Adipocyte (in vitro differentiated cells): ENCODE measurements at regions not wholly inside any gene's neighbourhood (a gene's known extent, or its start where the extent isn't known, plus 50 kb on each side); places are given as distances from the start of the nearest gene placed in this dataset.

Experiments
- DNase-seq: peaks from one replicate; pipeline ENCODE4 v3.0.0-alpha.2; 2015; ENCODE audit warnings: low read depth
- H3K27me3 ChIP-seq: replicated peaks from 2 replicates; pipeline ENCODE4 v1.7.0; 2013; ENCODE audit warnings: mild to moderate bottlenecking, low read length, moderate library complexity; ENCODE audit not compliant: control insufficient read depth, insufficient read depth
- H3K36me3 ChIP-seq: 2 replicates; pipeline ENCODE4 v1.7.0; 2013; ENCODE audit warnings: low read length, mild to moderate bottlenecking, moderate library complexity; ENCODE audit not compliant: control insufficient read depth, insufficient read depth, severe bottlenecking
- H3K4me1 ChIP-seq: 2 replicates; pipeline ENCODE4 v1.7.0; 2013; ENCODE audit warnings: mild to moderate bottlenecking, low read length, moderate library complexity; ENCODE audit not compliant: control insufficient read depth, insufficient read depth
- H3K4me3 ChIP-seq: 2 replicates; pipeline ENCODE4 v1.7.0; 2013; ENCODE audit warnings: mild to moderate bottlenecking, low read length, moderate library complexity
- H3K9ac ChIP-seq: 2 replicates; pipeline ENCODE4 v1.7.0; 2013; ENCODE audit warnings: mild to moderate bottlenecking, low read length, moderate library complexity
- H3K9me3 ChIP-seq: 2 replicates; pipeline ENCODE4 v1.7.0; 2013; ENCODE audit warnings: mild to moderate bottlenecking, low read length, moderate library complexity; ENCODE audit not compliant: control insufficient read depth

DNA sequence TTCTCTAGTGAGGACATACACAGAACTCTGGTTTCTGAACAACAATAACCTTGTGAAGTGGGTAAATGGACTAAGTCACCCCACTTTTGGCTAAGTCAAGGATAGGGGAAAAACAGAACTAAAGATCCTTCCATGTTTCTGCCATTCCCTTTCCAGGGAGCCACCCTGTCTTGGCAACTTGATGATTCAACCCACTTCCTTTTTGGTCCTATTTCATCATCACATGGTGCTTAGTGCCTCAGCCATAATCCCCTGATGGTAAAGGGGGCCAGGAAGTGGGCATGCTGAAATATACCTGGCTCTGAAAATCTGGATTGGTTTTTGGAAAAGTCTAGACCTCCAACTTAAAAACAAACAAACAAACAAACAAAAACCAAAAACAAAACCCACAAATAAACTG lies 206.4 kb upstream of the FOXD3 start:
- Histone ChIP-seq H3K36me3 (no peaks in the 10 kb centered on the region), H3K4me3 (no peak overlapping the region), H3K9ac (no peak overlapping the region), H3K4me1 (peaks cover 16% of the 10 kb centered on the region), H3K9me3 (no peaks in the 10 kb centered on the region), H3K27me3 (no peaks in the 10 kb centered on the region)
- no peak for DNase-seq

DNA sequence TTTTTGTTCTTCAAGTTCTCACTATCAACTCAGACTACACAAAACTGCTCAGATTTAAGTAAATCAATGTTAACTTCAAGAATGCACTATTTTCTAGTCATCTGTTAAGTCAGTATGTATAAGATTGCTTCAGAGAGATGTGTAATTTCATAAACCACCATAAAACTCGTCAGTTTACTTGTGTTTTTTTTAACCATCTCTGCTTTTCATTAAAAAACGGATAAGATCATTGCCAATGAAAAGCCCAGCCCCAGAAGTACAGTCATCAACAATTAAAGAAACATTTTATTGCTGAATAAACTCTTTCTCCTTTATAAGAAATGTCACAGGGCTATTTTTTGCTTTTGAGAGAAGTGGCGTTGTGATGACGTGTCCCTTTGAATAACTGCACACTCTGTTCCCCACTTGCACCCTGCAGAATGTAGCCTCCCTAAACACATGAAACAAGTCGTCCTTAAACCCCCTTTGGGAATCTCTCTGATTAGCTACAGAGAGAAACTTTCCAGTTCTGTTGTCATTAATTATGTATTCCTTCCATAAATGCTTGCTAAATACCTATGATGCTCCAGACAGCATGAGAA lies 202.7 kb upstream of the FOXD3 start:
- Histone ChIP-seq H3K4me3 (peak overlapping the region; percentile 8), H3K9me3 (no peaks in the 10 kb centered on the region), H3K4me1 (peaks cover 17% of the 10 kb centered on the region), H3K36me3 (no peaks in the 10 kb centered on the region), H3K9ac (no peak overlapping the region), H3K27me3 (no peaks in the 10 kb centered on the region)
- DNase-seq: peak; percentile 36

DNA sequence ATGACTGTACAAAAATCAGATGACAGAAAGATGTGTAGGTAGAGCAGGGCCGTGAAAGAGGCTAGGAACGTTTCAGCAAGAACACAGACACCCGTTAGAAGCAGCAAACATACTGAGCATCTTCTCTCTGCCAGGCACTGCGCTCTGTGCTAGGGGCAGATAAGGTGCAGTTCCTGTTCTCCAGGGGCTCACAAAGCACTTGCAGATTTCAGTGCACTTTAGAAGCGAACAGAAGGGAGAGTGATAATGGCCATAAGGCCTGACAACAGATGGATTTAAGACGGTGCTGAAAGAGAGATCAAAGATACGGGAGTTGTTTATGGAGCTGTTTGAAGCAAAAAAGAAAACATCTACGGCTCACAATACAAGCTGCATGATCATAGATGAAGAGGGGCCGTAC lies 200.3 kb upstream of the FOXD3 start:
- Histone ChIP-seq H3K9me3 (no peaks in the 10 kb centered on the region), H3K4me1 (peaks cover 35% of the 10 kb centered on the region), H3K4me3 (no peak overlapping the region), H3K27me3 (no peaks in the 10 kb centered on the region), H3K36me3 (no peaks in the 10 kb centered on the region), H3K9ac (no peak overlapping the region)
- DNase-seq: no peak

DNA sequence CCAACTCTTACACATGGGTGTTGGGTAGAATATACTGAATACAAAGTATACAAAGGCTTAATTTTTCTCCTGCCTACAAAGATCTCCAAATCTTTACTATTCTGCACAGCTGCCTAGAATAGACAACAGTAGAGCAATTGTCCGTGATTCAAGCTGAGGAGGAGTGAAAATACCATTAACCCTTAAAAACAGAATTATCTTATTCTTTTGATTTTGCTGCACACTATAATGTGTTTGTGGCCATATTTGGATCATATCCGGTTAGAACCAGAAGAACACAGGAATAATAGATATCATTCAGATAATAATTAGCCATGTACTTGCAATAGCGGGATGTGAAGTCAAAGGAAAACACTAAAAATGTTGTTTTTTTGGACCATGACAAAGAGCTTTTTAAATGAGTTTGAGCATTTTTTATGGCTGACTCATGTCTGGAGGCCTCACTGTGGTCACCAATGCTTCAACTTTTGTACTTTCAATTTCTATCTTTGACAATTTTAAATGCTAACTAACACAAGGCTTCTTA lies 197.6 kb upstream of the FOXD3 start:
- peak overlapping the region; percentile 73 for H3K9ac ChIP-seq
- H3K4me3 ChIP-seq: peak overlapping the region; percentile 77
- peaks cover 32% of the 10 kb centered on the region for H3K4me1 ChIP-seq
- DNase-seq: peak; percentile 85
- H3K27me3 ChIP-seq: no peaks in the 10 kb centered on the region
- no peaks in the 10 kb centered on the region for H3K9me3 ChIP-seq
- H3K36me3 ChIP-seq: no peaks in the 10 kb centered on the region

DNA sequence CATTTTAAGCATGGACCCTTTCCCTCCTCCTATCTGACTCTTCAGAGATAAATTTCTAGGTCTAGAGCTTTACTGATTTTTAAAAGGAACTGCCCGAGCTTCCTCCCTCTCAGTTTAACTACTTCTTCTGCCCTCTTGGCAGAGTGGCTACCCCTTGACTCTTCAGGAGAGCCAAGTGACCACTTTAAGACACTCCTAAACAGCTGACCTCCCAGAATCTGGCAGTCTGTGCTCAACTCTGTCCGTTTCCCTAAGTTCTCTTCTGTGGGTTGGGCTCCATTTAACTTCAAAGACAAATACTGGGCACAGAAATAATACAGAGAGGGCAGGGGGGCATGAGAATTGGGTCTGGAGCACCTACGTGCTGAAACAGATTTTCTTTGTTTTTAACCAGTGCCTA lies 196.3 kb upstream of the FOXD3 start:
- DNase-seq: no peak
- H3K9ac ChIP-seq: peak overlapping the region; percentile 73
- no peaks in the 10 kb centered on the region for H3K9me3 ChIP-seq
- no peaks in the 10 kb centered on the region for H3K36me3 ChIP-seq
- H3K27me3 ChIP-seq: no peaks in the 10 kb centered on the region
- no peak overlapping the region for H3K4me3 ChIP-seq
- H3K4me1 ChIP-seq: peaks cover 27% of the 10 kb centered on the region

DNA sequence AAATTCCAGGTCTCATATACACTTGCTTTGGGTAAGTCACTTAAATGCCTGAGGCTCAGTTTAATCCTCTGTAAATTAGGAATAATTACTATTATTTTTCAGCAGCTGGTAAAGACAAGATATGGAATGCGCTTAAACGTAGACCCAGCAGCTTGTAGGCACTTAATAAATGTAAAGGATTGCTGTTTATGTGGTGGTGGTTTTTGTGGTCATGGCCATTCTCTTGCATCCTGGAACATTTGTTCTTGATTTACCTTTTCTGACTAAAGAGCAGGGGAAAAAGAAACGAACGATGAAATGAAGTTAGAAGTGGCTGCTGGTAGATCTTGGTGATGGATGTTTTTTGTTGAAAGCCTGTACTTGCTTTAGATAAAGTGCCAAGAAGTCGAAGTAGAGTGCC lies 195.0 kb upstream of the FOXD3 start:
- Histone ChIP-seq H3K27me3 (no peaks in the 10 kb centered on the region), H3K4me1 (peaks cover 27% of the 10 kb centered on the region), H3K36me3 (no peaks in the 10 kb centered on the region), H3K9ac (no peak overlapping the region), H3K9me3 (no peaks in the 10 kb centered on the region), H3K4me3 (no peak overlapping the region)
- DNase-seq: no peak

DNA sequence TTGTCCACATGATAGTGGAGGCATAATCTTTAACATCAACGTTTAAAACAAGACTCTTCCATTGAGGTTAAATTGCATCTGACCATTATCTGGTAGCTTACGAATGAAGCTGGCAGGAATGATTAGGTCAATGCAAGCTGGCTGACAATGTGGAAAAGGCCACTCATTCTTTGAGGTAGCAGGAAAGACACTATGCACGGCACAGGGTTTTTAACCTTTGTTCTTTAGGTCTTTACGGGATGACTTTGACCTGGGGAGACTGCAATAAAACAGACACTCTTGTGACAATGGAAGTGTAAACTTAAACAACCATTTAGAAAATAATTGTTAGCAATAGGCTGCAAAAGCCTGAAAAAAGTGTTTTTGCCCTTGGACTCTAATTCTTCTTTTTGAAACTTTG lies 193.8 kb upstream of the FOXD3 start:
- DNase-seq: no peak
- H3K4me1 ChIP-seq: peaks cover 27% of the 10 kb centered on the region
- H3K36me3 ChIP-seq: no peaks in the 10 kb centered on the region
- no peak overlapping the region for H3K9ac ChIP-seq
- no peaks in the 10 kb centered on the region for H3K9me3 ChIP-seq
- H3K4me3 ChIP-seq: no peak overlapping the region
- H3K27me3 ChIP-seq: no peaks in the 10 kb centered on the region

DNA sequence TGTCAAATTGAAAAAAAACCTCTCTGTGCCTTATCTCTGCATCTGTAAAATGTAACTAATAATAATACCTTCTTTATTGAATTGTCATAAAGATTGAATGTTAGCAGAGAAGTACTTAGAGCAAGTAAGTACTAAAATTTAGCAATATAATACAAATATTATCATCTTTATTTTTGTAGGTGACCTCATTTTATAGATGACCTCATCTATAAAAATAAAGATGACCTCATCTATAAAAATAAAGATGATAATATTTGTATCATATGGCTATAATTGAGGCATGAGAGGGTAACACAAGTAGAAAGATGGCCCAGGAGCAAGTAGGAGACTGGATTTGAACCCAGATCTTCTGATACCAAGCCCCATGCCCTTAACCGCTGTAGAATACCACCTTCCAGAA lies 193.2 kb upstream of the FOXD3 start:
- peaks cover 23% of the 10 kb centered on the region for H3K4me1 ChIP-seq
- no peak for DNase-seq
- no peaks in the 10 kb centered on the region for H3K27me3 ChIP-seq
- H3K9ac ChIP-seq: no peak overlapping the region
- no peaks in the 10 kb centered on the region for H3K36me3 ChIP-seq
- H3K9me3 ChIP-seq: no peaks in the 10 kb centered on the region
- no peak overlapping the region for H3K4me3 ChIP-seq

DNA sequence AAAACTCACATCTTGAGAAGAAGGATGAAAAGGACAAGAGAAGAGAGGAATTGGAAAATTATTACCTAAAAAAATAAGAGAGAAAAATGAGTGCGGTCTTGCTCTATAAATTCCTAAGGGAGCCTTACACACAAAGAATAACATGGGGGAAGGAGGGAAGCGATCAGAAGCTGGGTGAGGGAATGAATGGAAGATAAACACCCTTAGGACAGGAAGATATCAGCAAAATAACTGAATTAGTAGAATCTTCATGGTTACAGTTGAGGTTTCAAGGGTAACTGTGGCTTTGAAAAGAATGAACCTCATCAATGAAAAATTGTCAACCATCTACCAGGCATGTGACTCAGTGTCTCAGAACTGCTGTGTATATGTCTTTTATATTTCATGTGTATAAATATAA lies 192.5 kb upstream of the FOXD3 start:
- Histone ChIP-seq H3K4me1 (peaks cover 16% of the 10 kb centered on the region), H3K4me3 (no peak overlapping the region), H3K36me3 (no peaks in the 10 kb centered on the region), H3K27me3 (no peaks in the 10 kb centered on the region), H3K9me3 (no peaks in the 10 kb centered on the region), H3K9ac (no peak overlapping the region)
- DNase-seq: no peak

DNA sequence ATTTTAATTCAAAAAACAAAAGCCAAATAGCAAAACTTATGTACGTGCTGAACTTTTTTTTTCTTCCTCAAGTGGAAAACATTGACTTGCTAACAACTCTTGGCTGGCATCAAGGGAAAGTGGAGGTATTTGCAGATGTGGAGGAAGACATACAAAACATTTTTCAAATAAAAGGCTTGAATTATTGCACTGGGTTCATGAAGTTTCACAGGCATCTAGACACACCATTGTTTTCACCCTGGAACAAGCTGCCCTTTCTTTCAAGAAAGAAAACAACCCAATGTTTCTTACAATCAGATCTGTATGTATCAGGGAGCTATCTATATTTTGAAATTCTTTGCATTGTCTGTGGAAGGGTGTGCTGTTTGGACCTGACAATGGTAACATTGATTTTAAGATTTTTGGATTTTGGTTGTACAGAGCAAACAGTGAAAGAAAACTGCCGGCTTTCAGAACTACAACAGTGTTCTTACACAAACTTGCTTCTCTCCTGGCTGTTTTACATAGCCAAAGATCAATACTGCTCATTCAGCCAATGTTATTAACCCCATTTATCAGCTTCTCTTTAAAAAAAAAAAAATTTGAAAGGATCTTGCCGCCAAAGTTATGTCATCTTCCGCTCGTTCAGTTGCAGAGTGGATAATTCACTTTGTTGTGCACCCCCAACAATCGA lies 187.7 kb upstream of the FOXD3 start:
- Histone ChIP-seq H3K36me3 (no peaks in the 10 kb centered on the region), H3K9me3 (no peaks in the 10 kb centered on the region), H3K27me3 (no peaks in the 10 kb centered on the region), H3K4me1 (no peaks in the 10 kb centered on the region), H3K9ac (no peak overlapping the region), H3K4me3 (no peak overlapping the region)
- no peak for DNase-seq

DNA sequence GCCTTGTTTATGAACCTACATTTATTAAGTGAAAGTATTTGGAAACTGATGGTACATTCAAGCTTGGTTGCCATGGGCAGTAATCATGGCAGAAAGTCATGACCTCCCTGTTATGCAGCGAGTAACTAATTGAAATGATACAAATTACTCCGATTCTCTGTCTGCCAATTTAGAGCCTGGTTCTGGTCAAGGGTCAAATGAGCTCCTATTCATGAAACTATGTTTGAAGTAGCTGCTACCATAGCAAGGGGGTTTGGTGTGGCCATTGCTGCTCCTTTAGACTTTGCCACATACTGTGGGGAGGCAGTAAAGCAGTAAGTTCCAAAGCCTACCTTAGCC lies 187.2 kb upstream of the FOXD3 start:
- no peak for DNase-seq
- no peaks in the 10 kb centered on the region for H3K36me3 ChIP-seq
- H3K4me1 ChIP-seq: no peaks in the 10 kb centered on the region
- no peak overlapping the region for H3K4me3 ChIP-seq
- no peaks in the 10 kb centered on the region for H3K9me3 ChIP-seq
- H3K9ac ChIP-seq: no peak overlapping the region
- H3K27me3 ChIP-seq: no peaks in the 10 kb centered on the region

DNA sequence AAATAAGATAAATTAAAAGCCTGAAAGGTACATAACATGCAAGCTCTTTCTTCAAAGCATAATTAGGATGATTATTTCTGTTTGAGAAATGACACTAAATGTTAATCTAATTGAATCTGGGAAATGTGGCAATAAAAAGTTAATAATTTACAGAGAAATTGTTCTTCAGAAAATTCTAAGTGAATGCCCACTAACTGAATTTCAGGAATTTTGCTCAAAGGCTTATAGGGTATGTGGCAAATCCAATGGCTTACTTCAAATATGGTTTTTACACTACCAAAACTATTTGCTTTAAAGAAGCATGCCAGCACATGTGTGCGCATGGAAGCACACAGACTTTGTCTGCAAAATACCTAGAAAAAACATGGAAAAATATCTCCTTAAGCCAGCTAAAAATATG lies 186.6 kb upstream of the FOXD3 start:
- Histone ChIP-seq H3K4me1 (no peaks in the 10 kb centered on the region), H3K9ac (no peak overlapping the region), H3K27me3 (no peaks in the 10 kb centered on the region), H3K4me3 (no peak overlapping the region), H3K36me3 (no peaks in the 10 kb centered on the region), H3K9me3 (no peaks in the 10 kb centered on the region)
- DNase-seq: no peak
